GM19395 (cell line): ENCODE measurements at regions not wholly inside any gene's neighbourhood (a gene's known extent, or its start where the extent isn't known, plus 50 kb on each side); places are given as distances from the start of the nearest gene placed in this dataset.

Source experiments
- ATAC-seq: cut with Tn5 transposase; IDR thresholded peaks from one replicate; pipeline ENCODE4 v1.9.1; 2021; ENCODE audit warnings: mild to moderate bottlenecking, moderate library complexity; ENCODE audit not compliant: unreplicated experiment

DNA sequence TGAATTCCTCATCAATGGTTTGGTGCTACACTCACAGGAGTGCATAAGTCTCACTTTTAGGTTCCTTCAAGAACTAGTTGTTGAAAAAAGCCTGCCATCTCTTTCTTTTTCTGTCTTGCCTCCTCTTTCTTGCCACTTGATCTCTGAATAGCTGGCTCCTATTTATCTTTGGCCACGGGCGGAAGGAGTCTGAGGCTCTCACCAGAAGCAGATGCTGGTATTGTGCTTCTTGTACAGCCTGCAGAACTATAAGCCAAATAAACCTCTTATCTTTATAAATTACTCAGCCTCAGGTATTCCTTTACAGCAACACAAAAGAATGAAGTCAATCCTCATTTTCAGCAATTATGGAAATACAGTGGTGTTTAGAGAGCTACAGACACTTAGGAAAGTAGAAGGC lies 247.1 kb upstream of the PRR16 start:
- no peak for ATAC-seq

DNA sequence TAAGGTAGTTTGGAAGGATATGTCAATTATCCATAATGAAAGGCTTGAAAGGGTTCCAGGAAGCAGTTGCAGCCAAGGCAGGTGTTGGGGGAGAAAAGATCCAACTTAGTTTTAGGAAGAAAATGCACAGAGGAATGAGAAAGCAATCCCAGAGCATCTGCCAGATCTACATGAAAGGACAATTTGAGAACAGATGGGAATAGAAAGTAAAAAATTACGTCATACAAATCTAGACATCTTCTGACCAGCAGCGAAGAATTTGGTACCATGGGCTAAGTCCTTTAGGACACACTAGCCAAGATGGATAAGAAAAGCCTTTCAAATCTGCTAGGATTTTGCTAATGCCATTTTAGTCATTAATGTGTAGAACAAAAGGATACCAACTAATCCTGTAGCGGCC lies 244.1 kb upstream of the PRR16 start:
- ATAC-seq, result no peak

DNA sequence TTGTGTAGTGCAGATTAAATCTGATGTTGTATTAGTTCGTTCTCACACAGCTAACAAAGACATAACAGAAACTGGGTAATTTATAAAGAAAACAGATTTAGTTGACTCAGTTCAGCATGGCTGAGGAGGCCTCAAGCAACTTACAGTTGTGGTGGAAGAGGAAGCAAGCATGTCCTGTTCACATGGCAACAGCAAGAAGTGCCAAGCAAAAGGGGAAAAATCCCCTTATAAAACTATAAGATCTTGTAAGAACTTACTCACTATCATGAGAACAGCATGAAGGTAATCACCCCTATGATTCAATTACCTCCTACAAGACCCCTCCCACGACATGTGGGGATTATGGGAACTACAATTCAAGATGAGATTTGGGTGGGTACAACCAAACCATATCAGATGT lies 238.6 kb upstream of the PRR16 start:
- ATAC-seq, result no peak

DNA sequence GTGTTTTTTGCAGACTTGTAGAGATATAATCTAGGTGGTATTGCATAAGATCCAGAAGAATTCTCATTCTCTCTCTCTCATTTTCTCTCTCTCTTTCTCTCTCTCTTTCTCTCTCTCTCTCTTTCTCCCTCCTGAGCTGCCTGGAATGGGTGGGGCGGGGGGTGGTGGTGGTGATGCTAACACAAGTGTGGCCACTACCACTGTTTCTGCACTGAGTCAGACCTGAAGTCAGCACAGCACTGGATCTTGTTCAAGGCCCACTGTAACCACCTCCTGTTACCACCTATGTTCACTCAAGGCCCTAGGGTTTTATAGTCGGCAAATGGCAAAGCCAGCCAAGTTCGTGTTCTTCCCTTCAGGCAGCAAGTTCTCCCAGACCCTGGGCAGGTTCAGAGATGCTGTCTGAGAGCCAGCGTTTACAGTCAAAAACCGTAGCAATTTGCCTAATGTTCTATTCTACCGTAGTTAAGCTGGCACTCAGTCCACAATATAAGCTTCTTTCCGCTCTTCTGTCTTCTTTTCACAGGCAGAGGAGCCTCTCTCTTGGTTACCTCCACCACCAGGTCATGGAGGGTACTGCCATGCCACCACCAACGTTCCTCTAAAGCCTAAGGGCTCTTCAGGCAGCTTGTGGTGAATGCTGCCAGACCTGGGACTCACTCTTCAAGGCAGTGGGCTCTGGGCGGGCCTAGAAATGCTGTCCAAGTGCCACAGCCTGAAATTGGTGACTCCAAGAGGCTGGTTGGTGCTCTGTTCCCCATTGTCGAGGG lies 235.7 kb upstream of the PRR16 start:
- ATAC-seq, result no peak

DNA sequence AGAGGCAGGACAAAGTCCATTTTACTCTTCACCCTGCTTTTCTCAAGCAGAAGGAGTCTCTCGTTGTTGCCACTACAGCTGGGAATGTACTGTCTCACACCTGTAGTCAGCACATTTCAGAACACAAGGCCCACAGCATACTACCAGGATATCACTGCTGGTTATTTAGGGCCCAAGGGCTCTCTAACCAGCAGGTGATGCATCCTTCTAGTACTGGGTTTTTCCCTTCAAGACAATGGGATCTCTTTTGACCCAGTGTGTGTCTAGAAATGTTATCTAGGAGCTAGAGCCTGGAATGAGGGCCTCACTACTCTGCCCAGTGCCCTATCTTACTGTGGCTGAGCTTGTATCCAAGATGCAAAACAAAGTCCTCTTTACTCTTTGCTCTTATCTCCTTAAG lies 235.1 kb upstream of the PRR16 start:
- no peak for ATAC-seq

DNA sequence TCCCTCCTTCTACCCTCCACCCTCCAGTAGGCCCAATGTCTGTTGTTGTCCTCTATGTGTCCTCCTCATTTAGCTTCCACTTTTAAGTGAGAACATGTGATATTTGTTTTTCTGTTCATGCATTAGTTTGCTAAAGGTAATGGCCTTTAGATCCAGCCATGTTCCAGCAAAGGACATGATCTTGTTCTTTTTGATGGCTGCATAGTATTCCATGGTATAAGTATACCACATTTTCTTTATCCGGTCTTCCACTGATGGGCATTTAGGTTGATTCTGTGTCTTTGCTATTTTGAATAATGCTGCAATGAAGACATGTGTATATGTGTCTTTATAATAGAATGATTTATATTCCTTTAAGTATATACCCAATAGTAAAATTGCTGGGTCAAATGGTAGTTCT lies 232.5 kb upstream of the PRR16 start:
- no peak for ATAC-seq

DNA sequence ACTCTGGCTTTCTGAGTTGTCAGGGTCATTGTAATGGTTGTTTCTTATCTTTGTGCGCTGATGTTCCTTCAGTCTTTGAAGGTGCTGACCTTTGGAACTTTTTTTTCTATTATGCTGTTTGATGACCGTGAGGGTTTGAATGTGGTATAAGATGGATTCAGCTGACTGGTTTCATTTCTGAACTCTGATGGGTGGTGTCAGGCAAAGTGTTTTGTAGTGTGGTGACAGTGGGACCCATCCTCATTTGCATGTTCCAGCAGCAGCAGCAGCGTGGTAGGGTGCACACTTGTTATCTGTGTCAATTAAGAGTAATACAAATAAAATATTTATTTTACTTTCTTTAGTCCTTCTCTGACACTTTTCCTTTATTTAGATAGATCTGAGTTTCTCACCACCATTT lies 227.7 kb upstream of the PRR16 start:
- peak; percentile 77 for ATAC-seq

DNA sequence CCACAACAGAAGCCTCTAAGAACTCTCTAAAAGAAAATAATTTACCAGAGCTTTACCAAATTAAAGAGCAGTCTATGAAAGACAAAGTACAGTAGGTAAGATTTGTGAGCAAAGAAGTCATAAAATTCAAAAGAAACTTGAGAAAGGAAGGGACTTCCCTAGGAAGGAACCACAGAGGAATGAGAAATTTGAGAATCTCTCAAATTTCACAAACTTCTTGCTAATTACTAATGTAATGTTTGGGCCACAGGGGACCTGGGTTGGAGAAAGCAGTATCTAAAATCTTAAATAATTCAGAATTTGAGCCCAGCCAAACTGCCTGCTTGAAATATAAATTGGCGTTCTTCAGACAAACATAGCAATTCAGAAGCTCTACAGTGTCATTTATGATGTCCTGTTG lies 225.0 kb upstream of the PRR16 start:
- no peak for ATAC-seq

DNA sequence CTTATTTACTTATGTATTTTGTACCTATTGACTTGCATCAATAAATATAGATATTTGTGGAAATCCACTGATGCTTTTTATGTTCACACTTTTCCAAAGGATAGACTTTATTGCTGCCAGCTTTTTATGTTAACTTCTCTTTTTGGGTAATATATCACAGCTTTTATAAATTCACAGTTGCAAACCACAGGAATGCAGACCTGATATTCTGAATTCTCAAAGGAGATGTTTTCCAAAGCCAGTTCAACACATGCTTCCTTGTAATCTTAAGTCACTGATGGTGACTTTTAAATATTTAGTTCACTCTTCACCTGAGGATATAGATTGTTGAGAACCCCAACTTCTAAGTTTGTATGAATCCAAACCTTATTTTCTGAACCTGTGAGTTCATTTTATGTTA lies 223.4 kb upstream of the PRR16 start:
- no peak for ATAC-seq

DNA sequence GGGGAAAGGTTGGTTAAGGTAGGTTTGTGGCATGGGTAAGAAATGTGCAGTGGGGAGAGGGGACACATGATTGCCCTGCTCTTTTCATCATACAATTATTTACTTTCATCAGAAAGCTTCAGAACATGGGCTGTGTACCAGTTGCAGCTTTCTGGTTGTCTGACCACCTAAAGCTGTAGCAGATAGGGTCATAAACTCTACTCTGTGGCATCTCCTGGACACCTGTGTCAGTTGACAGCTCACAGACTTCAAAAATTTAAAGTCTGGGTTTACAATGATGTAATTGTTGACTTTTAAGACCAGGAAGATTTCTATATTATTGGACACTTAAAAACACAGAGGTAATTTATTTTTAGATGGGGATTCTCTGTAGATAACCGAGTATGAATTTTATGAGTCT lies 222.7 kb upstream of the PRR16 start:
- ATAC-seq, result no peak

DNA sequence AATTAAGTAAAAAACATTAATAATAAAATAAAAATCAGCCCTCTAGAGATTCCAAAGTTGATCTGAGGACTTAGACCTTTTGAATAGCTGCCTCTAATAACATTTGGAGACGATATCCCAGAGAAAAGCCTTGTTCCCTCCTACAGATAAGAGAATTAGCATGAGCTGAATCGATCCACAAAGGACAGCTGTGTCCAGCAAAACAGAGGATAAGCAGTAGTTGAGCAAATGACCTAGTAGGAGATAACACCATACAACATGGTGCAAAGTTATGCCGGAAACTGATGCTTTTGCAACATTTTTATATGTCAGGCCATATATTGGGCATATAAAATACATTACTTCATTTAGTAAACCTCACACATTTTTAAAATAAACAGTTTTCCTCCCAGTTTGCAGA lies 212.2 kb upstream of the PRR16 start:
- ATAC-seq, result no peak

DNA sequence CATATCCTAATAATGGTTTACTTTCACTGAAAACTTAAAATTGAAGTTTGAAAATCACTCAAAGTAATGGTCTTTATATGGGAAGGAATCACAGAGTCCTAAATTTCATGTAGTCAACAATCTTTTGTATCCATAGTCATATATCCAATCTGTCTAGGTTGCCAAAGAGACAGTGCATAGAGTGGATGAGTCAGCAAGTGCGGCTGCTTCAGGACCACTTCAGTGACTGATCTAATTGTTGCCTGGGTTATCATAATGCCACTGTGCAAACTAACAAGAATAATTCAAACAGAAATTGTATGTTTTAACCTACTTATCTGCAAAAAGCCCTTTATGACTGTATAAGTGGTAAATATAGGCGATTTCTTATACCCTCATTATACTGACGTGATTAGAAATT lies 211.3 kb upstream of the PRR16 start:
- no peak for ATAC-seq

DNA sequence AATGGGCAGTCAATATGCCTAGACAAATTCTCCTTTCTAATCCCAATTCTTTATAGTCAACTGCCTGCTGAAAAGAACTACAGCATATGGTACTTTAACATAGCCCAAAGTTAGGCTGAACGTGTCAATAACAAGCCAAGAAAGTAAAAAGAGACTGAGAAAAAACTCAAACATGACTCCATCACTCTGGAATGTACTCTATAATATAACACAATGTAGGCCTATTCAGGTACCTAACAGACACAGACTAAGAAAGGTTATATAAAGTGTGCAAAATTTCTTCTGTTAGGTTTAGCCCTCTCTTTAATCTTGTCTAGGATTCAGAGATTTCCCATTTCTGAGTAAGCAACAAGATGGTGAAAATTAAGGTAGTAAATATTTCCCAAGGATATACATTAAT lies 209.7 kb upstream of the PRR16 start:
- ATAC-seq, result no peak

DNA sequence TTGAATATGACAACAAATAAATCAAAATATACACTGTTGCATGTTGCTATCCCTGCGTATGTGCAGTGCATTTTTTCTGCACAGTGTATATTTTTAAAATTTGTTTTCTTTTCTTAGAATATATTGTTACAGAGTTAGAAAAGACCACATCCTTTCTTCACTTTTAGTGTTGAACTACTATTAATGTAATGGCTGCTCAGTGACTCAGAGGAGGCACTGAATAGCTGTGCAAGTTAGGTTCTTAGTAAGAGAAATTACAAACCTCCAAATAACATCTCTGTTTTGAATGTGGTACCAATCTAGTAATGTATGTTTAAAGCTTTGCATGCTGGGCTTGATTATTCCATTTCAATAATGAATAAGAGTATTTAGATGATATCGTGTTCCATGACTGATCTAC lies 208.9 kb upstream of the PRR16 start:
- no peak for ATAC-seq

DNA sequence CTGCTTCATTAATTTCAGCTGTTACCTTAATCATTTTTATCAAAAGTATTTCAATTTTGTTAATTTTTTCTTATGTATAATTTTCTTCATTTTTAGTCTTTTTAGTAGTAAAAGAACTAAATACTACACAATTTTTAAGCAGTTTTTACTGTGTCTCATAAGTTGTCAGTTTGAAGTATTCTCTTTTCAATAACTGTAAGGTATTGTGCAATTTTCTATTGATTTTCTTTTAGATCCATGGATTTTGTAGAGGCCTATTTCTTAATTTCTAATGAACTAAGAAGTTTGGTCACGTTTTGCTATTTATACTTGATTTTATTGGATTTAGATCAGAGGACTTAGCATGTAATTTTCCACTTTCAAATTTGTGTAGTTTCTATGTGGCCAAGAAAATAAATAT lies 207.7 kb upstream of the PRR16 start:
- no peak for ATAC-seq

DNA sequence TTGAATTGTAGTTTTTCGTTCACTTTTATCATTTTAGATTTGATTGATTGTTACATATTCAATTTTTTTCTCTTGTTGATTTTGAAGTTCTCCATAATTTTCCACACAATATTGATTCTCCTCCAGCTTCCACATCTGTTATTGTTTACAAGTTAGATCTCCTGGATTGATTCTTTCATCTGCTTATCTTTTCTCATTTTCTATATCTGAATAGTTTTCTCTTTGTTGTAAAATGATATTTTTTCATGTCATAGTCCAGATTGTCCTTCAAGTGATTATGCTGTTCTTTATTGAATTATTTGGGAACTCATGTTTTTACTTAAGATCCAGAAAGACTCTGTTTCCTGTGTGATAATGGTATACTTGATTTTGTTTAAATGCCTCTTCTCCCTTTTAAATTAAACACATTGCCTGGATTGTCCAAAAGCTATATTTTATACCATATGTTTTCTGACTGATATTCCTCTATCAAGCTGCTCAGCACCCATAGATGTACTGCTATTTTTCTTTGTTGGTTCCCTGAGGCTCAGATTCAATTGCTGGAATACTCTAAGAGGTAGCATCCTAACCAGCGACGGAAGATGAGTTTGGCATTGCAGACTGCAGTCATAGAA lies 206.6 kb upstream of the PRR16 start:
- no peak for ATAC-seq

DNA sequence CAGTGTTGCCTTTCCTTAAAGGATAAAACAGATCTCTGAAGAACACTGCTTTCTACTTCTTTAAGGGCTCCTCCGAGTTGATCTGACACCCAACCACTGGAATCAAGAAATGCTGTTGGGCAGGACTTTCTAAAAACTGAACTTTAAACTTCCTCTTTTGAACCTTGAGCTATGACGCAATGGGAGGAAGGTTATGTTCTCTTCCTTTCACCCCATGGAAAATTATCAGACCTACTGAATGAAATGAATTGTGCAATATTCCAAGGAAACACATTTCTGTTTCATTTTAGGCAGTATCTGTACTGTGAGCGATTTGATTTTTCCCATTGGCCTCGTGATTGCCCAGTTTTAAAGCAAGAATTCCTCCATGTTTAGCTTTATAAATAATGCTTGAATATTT lies 206.0 kb upstream of the PRR16 start:
- ATAC-seq, result peak; percentile 57

DNA sequence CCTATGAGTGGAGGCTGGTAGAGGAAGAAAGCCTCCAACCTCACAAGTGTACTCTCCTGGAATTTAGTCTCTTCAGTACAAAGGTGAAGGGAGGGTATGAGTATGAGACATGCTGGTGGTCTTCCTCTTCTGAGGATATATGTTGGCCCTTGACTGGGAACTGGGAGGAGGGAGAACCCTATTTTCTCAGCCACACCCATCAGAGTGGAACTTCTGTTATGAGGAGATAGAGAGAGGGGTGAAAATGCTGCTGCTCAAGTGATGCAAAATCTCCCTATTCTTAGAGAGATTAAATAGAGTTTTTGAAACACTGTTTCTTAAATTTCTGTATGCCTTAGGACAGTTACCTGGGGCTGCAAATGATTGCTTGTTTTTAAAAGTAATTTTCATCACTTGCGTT lies 203.4 kb upstream of the PRR16 start:
- ATAC-seq, result no peak

DNA sequence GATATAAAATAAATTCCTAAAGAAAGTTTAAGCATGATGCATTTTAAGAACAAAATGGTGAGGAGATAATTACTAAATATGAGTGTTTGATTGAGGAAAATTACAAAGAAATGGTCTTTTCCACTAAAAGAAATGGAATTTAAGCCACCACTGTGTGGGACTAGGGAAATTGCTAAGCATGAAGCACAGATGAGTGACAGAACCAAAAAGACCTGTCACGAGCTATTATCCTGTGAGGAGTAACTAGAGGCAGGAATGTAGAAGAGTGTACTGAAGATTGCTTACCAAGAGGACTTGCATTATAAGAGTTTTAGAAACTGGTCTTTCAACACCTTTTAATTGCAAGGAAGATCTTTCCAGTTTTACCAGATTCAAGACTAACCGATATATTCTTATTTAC lies 193.6 kb upstream of the PRR16 start:
- ATAC-seq, result no peak

DNA sequence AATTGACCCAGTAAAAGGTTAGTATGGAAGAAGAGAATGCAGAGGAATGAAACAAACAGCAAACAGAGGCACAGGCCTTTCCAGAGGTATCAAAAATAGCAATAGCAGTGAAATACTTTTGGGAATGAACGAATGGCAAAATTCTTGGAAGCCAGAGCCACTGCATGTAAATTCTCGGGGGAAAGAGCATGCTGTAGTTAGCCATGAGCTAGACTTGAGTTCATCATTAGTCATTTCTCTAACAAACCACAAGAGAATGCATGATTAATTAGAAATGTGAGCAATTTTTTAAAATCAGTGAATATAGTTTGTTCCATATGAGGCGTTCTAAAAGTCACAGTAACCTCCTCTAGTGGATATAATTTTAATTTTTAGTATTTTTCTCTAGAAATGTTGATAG lies 170.3 kb upstream of the PRR16 start:
- no peak for ATAC-seq

DNA sequence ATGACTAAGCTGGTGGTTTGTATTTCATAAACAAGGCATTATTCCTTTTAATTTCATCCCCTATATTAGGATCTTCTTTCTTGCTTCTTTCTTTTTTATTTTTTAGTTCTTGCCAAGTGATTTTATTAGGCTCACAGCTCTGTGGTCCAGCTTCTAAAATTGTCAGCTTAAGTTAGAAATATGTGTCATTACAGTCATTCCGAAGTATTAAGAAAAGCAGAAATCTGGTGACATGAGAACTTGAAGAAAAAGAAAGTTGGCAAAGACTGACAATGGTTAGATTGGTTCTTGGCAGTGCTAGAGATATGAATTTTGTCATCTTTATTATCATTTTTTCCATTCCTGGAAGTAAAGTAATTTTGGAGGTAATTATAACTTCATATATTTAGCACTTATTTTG lies 166.5 kb upstream of the PRR16 start:
- ATAC-seq, result no peak

DNA sequence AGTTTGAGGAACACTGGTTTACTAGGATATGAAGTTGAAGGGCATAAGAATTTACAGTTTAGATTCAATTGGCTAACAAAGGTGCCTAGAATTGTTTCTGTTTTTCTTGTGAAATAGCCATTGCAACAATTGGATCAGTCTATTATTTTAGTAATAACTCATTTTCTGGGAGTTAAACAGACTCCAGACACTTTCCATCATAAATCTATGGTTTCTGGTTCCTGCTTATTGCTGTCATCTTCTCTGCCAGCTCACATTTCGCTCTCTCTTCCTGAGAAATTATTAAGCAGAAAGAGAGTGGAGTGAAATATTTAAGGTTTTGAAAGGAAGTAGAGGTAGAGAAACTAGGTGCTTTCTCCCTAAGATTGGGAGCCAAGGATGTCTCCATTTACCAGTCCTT lies 165.1 kb upstream of the PRR16 start:
- no peak for ATAC-seq

DNA sequence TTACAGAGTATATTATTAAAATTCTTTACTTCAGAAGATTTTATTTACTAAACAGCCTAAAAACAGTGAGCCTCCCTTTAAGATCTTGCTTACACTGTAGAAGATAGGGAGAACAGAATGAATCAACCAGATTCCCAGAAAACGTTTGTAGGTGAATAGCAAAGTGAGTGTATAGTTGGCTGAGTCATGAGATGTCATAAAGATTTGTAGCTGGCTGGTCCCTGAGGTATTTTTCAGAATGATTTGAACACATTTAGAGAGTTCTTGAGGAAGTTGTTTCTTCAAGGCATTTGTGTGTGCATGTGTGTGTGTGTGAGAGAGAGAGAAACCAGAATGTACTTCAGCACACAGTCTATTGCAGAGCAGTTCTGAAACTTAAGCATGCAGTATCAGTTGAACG lies 159.4 kb upstream of the PRR16 start:
- no peak for ATAC-seq
